Astrocyte (in vitro differentiated cells and primary cell): ENCODE measurements at regions not wholly inside any gene's neighbourhood (a gene's known extent, or its start where the extent isn't known, plus 50 kb on each side); places are given as distances from the start of the nearest gene placed in this dataset.

Experiments
- EZH2 ChIP-seq: IDR thresholded peaks from 2 replicates; pipeline ENCODE4 v1.6.1; 2012; ENCODE audit warnings: mild to moderate bottlenecking, low read length, inconsistent platforms; ENCODE audit not compliant: insufficient read depth
- TF ChIP-seq, protein P1 (sequence below): IDR thresholded peaks from 2 replicates; pipeline ENCODE4 v1.5.1; 2011; ENCODE audit warnings: low read depth, mild to moderate bottlenecking, inconsistent platforms, low read length, moderate library complexity; ENCODE audit not compliant: insufficient read depth

GRCh38 chr6:67971812-67972211 is 663.3 kb upstream of the ADGRB3 start:
- TF ChIP-seq, protein P1, sequence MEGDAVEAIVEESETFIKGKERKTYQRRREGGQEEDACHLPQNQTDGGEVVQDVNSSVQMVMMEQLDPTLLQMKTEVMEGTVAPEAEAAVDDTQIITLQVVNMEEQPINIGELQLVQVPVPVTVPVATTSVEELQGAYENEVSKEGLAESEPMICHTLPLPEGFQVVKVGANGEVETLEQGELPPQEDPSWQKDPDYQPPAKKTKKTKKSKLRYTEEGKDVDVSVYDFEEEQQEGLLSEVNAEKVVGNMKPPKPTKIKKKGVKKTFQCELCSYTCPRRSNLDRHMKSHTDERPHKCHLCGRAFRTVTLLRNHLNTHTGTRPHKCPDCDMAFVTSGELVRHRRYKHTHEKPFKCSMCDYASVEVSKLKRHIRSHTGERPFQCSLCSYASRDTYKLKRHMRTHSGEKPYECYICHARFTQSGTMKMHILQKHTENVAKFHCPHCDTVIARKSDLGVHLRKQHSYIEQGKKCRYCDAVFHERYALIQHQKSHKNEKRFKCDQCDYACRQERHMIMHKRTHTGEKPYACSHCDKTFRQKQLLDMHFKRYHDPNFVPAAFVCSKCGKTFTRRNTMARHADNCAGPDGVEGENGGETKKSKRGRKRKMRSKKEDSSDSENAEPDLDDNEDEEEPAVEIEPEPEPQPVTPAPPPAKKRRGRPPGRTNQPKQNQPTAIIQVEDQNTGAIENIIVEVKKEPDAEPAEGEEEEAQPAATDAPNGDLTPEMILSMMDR = no peak
- TF ChIP-seq EZH2 = no peak
